ENCODE measurements at regions not wholly inside any gene's neighbourhood (a gene's known extent, or its start where the extent isn't known, plus 50 kb on each side); places are given as distances from the start of the nearest gene placed in this dataset.

GRCh38 chr13:68727798-68728197 lies 1379.8 kb upstream of the ATXN8OS start:
- 52 to 67% (median 59%) methylated on average over 4 of the region's 4 CpGs for WGBS, 4 donors
- H3K4me1 ChIP-seq: no peaks in the 10 kb centered on the region
- DNase-seq: no peak
- no peak overlapping the region for H3K4me3 ChIP-seq
- no peaks in the 10 kb centered on the region for H3K36me3 ChIP-seq
- no peak overlapping the region for H3K27ac ChIP-seq
- H3K27me3 ChIP-seq: no peaks in the 10 kb centered on the region
- peaks cover 0 to 11% (median 0%) of the 10 kb centered on the region in 12 donors for H3K9me3 ChIP-seq
- no peak for ATAC-seq
- TF ChIP-seq POLR2A (IDR thresholded peaks at IDR 0.05) (no peak), CTCF (IDR thresholded peaks at IDR 0.05) (no peak)
- intact Hi-C loops (cut with DNase I): no loop called here

GRCh38 chr13:68727165-68727564 lies 1380.5 kb upstream of the ATXN8OS start:
- H3K9me3 ChIP-seq: peaks cover 0 to 12% (median 0%) of the 10 kb centered on the region in 12 donors
- DNase-seq (no peak), ATAC-seq (no peak)
- intact Hi-C loops (cut with DNase I): no loop called here
- H3K27ac ChIP-seq: no peak overlapping the region
- TF ChIP-seq POLR2A (IDR thresholded peaks at IDR 0.05) (no peak), CTCF (IDR thresholded peaks at IDR 0.05) (no peak)
- H3K27me3 ChIP-seq: no peaks in the 10 kb centered on the region
- 74 to 89% (median 83%) methylated on average over 1 of the region's 1 CpG for WGBS, 4 donors
- no peak overlapping the region for H3K4me3 ChIP-seq
- H3K36me3 ChIP-seq: no peaks in the 10 kb centered on the region
- no peaks in the 10 kb centered on the region for H3K4me1 ChIP-seq

GRCh38 chr13:68719815-68720214 lies 1387.8 kb upstream of the ATXN8OS start:
- ATAC-seq: no peak
- TF ChIP-seq POLR2A (IDR thresholded peaks at IDR 0.05): no peak
- TF ChIP-seq CTCF (IDR thresholded peaks at IDR 0.05): no peak
- Histone ChIP-seq H3K9me3 (peaks cover 0 to 15% (median 0%) of the 10 kb centered on the region in 12 donors), H3K27me3 (no peaks in the 10 kb centered on the region), H3K4me3 (no peak overlapping the region), H3K4me1 (no peaks in the 10 kb centered on the region), H3K36me3 (no peaks in the 10 kb centered on the region), H3K27ac (no peak overlapping the region)
- intact Hi-C loops (cut with DNase I): no loop called here
- no peak for DNase-seq
- WGBS, 4 donors: 80 to 93% (median 89%) methylated on average over 3 of the region's 3 CpGs

- no peaks in the 10 kb centered on the region for H3K4me1 ChIP-seq
- H3K4me3 ChIP-seq: no peak overlapping the region
- no peaks in the 10 kb centered on the region for H3K36me3 ChIP-seq
- TF ChIP-seq POLR2A (IDR thresholded peaks at IDR 0.05) (no peak), CTCF (IDR thresholded peaks at IDR 0.05) (no peak)
- 48 to 55% (median 52%) methylated on average over 2 of the region's 2 CpGs for WGBS, 4 donors
- no peak overlapping the region for H3K27ac ChIP-seq
- no peak for ATAC-seq
- no peak for DNase-seq
- peaks cover 0 to 7% (median 0%) of the 10 kb centered on the region in 12 donors for H3K9me3 ChIP-seq
- H3K27me3 ChIP-seq: no peaks in the 10 kb centered on the region
- intact Hi-C loops (cut with DNase I): no loop called here
These were observed 1392.0 kb upstream of the ATXN8OS start for GRCh38 chr13:68715651-68716050.

Measured in heart left ventricle (tissue), 16 donors.